HG03066 (cell line): ENCODE measurements at regions not wholly inside any gene's neighbourhood (a gene's known extent, or its start where the extent isn't known, plus 50 kb on each side); places are given as distances from the start of the nearest gene placed in this dataset.

ENCODE experiments used
- ATAC-seq: cut with Tn5 transposase; IDR thresholded peaks from one replicate; pipeline ENCODE4 v1.9.1; 2021; ENCODE audit warnings: low read depth; ENCODE audit not compliant: unreplicated experiment

DNA sequence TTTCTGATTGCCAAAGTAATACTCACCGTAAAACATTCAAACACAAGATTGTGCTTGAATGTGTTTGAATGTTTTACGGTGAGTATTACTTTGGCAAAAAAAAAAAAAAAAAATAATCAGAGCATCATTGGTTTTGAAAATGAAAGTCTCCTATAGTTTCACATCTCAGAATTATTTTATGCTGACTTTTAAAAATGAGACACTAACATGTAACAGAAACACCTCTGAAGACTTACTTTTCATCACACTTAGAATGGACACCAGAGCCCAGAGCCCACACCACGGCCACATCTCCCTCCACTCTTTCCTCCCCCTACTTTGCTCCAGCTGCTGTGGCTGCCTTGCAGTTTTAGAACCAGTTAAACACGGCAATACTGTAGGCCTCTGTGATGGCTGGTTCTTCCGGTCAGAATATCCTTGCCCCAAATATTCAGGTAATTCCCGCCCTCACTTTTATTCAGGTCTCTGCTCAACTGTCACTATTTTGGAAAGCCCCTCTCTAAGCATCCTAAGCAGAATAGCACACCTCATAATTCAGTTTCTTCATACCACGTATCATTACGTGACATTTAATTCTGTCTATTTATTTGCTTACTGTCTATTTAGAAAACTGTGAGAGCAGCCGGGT lies 138.9 kb upstream of the MAX start:
- ATAC-seq: no peak

DNA sequence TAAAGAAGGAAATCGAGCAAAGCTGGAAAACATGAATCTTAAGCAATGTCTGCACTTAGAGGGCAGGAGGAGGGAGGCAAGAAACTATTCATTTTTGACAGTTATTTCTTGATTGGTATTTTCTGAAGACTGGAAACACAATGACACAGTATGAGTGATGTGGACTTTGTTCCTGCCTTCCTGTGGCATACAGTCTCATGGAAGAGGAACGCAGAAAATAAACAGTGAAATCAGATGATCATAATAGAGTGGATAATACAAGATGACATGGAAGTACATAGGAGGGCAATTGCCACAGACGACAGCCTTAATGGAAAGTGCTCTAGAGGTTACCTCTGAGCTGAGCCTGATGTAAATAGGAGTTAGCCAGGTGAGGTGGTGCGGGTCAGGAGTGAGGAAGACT lies 140.4 kb upstream of the MAX start:
- ATAC-seq: no peak

DNA sequence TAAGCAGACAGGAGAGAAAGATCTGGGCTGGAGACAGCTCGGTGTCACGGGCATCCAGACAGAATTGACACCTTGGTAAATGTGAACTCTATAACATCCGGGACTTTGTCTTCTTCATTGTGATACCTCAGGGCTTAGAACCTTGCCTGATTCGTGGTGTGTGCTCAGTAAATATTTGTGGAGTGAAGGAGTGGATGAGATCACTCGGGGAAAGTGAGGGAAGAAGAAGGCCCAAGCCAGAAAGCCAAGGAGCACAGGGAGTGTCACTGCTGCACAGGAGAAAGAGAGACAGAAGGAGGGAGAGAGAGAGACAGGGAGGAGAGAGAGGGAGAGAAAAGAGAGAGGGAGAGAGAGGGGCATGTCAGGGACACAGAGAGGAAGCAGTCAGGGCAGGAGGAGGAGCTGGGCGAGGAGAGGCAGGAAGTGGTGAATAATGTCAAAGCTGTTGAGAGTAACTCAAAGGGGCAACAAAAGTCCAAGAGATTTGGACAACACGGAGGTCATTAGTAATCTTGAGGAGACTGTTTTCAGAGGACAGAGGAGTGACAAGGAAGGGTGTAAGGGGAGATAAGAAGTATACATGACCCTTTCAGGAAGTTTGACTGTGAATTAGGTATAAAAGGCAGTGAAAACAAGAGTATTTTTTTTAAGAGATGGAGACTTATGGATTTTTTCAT lies 141.6 kb upstream of the MAX start:
- ATAC-seq: no peak

DNA sequence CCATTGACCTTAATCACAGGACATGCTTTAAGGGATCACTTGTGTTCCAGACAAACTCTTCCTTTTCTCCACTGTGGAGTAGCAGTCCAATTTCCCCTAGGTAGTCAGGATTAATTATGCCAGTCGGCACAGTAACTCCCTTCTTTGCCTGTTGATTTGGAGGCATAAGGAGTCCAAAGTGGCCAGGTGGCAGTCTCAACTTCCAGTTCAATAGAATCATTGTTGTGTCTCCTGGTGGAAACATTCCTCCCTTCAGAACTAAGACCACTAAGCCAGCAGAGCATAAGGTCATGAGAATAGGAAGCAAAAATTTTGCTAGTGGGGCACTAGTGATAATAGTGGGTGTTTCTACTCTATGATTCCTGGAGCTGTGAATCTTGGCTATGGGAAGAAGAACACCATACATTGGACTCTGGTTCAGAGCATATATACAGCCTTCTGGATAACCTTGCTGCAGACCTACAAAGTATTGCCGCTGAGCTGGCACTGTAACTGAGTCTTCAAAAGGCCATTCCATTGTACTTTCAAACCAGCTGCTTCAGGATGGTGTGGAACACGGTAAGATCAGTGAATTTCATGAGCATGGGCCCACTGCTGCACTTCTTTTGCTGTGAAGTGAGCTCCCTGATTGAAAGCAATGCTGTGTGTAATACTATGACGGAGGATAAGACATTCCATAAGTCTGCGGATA lies 147.3 kb upstream of the MAX start:
- no peak for ATAC-seq

DNA sequence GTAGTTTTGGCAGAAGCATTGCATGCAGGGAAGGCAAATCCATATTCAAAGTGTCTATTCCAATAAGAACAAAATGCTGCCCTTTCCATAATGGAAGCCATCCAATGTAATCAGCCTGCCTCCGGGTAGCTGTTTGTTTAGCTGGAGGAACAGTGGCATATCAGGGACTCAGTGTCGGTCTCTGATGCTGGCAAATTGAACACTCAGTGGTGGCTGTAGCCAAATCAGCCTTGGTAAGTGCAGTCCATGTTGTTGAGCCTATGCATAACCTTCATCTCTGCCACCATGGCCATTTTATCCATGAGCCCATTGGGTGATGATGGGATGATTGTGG lies 147.8 kb upstream of the MAX start:
- ATAC-seq: no peak

DNA sequence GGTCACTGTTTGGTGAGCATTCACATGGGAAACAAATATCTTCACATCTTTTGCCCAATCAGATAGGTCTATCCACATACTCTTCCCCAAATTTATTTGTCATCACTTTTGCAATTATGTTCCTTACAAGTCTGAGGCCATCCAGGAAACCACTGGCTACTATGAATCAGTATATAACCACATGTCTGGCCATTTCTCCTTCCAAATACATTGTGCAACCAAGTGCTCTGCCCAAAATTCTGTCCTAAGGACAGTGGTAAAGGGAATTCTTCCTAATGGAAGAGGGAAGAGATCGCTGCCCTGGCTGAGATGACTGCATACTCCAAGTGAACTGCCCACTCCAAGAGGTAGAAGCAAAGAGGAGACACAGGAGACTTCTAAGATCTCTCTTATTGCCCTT lies 148.9 kb upstream of the MAX start:
- ATAC-seq: no peak

DNA sequence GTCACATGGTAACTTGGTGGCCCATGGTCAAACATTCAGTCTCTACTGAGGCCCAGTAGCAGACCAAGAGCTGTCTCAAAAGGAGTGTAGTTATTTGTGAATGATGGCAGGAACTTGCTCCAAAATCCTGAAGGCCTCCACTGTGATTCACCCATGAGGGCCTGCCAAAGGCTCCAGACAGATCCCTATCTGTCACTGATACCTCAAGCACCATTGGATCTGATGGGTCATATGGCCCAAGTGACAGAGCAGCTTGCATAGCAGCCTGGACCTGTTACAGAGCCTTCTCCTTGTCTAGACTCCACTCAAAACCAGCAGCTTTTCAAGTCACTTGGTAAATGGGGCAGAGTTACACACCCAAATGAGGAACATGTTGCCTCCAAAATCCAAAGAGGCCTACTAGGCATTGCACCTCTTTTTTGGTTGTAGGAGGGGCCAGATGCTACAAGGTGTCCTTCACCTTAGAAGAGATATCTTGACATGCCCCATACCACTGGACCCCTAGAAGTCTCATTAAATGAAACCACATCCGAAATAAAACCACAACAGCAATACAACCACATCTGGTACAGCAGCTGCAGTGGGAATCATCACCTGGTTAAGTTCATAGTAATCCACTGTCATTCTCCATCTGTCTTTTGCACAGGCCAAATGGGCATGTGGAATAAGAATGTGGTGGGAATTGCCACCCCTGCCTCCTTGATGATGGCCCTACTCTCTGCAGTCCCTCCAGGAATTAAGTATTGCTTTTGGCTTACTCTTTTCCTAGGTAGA lies 150.4 kb upstream of the MAX start:
- no peak for ATAC-seq

DNA sequence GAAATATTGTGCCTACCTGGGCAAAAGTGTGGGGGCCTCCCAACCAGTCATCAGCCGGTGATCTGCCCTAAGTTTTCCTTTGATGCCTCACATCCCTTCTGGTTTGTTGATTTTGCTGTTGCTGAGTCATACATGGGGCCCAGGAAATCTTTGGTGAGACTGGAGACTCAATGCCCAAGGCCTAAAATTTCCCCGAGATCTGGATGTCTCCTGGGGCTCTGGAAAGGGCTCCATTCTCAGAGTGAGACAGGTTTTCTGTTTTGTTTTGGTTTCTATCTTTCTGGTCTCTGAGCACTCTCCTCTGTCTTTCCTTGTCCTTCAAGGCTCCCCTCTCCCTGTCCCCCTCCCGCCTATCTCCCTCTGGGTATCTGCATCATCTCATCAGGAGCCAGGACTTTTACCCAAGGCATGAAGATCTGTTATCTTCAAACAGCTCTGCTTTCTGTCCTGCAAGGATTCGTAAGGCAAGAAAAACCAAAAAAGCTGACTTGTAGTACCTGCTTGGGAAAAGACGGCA lies 152.8 kb upstream of the MAX start:
- ATAC-seq: no peak

DNA sequence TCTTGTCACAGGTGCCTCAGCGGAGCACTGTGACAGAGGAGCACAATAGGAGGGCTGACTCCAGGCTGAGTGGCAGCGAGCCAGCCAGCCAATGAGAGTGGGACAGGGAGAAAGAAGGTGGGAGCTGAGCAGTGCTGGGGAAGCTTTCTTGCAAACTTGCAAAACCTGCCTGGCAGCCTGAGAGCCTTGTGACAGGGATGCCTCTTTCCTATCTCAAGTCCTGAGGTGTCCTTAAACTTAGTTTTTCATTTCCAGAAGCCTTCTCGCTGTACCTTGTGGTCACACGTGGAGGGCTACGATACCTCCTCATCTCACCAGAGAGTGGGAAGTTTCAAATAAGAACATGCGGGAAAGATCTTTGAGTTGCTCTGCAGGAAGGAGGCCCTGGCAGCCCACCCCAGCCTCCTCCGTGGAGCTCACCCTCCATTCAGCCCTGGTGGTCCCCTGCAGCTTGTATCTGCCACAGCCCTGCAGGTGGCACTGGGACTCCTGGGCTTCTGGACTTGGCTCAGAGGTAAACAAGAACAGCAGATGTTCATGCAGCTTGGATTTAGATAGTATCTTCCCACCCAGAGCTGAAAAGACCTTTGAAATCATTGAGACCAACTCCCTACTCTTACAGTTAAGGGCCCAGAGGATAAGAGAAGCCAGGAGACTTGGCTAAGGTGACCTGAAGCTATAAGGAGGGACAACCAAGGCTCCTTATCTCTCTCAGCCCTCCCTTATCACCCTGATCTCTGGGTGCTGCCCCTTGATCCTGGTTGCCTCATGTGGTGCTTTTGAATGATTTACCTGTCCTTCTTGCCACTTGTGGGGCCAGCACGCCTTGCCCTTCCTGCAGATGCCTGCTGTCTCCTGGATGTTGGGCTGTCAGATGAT lies 153.5 kb upstream of the MAX start:
- ATAC-seq: no peak

DNA sequence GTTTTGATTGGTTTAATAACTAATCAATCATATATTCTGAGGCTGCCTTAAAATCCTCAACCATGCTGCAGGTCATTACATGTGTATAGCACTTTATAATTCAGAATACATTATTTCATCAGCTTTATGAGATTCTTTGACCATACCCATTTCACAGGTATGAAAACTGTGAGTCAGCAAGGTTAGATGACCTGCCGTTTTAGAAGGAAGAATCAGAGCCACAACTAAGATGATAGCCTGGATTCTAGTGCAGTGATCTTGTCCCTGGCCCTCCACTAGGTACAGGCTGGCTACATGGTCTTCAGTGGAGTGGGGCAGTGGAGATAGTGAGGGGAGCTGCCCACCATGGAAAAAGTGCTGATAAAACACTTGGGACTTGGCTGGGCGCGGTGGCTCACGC lies 154.4 kb upstream of the MAX start:
- no peak for ATAC-seq

DNA sequence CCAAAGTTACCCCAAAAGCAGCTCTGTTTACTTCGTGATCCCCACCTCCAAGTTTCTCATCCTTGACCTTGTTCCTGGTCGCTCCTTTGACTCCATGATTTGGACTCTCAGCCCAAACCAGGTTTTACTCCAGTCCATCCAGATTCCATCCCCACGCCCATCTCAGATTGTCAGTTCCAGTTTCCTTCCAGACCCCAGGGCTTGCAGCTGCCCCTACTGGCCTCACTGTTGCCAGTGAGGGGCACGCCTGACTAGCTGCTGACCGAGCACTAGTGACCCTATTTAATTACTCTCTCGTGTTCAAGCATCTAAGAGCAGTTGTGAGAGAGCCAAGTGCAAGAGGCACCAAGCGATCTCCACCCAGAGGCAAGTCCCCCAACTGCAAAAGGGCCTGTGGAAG lies 155.1 kb upstream of the FUT8 start:
- no peak for ATAC-seq

DNA sequence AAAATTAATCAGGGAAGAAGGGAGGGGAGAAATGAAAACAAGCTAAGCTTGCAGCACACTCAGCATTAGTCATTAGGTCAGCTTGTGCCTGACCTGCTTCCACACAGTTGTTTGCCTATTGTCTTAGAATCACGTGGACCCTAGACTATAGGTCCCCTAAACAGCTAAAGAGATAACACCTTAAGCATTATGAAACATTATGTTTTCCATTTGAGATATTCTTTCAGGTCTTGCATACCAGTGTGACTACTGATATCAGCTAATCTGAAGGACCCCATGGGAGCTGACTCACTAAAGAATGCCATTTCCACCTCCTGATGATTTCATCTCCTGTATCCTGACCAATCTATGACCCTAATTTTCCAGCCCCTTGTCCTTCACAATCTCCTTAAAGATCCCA lies 154.1 kb upstream of the FUT8 start:
- no peak for ATAC-seq

DNA sequence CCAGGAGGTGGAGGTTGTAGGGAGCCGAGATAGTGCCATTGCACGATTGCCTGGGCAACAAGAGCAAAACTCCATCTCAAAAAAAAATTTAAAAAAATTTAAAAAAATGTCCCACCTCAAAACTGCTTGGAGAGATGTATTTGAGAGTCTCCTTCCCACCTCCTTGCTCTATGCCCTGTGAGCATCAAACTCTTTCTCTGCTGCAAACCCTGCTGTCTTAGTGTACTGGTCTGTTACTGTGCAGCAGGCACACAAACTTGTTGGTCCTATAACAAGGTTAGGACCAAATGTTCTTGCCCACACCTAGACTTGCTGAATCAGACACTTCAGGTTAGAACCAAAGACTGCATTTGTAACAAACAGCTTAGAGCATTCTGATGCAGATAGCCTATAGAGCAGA lies 153.5 kb upstream of the FUT8 start:
- no peak for ATAC-seq

DNA sequence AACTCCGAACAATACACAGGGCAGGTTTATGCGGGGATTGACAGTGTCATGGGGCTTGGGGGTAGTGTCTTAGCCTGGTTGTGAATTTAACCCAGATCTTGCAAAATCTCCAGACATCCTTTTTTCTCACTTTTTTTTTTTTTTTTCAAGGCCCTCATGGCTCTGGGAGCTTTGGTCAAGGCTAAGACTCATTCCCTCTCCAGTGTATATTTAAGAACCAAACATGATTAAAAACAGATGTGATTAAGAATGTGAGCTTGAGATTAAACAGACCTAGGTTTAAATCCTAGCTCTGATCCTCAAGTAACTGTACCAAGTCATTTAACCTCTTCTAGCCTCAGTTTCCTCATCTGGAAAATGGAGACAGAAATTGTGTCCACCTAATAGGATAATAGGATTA lies 151.7 kb upstream of the FUT8 start:
- no peak for ATAC-seq

DNA sequence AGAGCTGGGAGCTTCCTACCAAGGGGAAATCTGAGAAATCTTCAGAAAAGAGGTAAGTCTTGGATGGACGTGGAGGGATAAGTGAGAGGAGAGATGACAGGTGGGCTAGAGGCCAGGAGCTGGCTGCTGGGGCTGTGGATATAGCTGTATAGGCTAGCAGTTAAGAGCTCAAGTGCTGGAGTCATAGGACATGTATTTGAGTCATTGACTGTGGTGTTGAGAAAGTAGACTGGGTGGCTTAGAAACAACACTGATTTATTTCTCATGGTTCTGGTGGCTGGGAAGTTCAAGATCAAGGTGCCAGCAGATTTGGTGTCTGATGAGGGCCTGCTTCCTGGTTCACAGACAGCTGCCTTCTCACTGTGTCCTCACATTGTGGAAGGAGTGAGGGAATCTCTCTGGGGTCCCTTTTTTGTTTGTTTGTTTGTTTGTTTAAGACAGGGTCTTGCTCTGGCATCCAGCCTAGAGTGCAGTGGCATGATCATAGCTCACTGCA lies 151.1 kb upstream of the FUT8 start:
- no peak for ATAC-seq

DNA sequence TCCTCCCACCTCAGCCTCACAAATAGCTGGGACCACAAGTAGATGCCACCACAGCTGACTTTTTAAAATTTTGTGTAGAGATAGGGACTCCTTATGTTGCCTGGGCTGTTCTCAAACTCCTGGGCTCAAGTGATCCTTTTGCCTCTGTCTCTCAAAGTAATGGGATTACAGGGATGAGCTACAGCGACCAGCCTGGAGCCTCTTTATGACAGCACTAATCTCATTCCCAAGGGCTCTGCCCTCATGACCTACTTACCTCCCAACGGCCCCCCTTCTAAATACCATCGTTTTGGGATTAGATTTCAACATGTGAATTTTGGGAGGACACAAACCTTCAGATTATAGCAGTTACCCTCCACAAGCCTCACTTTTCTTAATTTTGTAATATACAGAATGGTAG lies 150.6 kb upstream of the FUT8 start:
- no peak for ATAC-seq

DNA sequence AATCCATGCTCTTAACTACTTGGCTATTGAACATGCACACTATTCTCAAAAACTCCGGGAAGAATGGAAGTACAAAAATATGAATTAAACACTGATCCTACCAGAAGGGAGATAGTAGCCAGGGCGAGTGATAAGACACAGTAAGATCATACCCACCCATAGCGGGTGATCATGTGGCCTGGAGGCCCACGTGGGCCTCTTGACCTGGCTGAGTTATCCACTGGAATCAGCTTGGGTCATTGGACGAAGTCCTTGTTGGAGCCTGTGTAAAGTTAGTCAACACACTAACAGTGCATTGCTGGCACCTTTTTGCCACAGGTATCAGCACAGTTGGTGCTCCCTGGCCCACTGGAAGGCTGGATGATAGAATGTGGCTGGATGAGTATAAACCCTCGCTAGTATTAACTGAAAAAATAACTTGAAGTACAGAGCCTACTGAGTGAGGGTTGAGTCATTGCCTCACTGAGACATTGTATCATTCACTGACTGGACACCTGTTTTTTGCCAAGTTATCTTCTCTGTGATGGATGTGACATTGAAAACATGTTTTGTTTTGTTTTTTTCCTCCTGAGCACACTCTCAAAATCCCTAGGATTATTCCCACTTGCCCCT lies 149.2 kb upstream of the FUT8 start:
- ATAC-seq: no peak

DNA sequence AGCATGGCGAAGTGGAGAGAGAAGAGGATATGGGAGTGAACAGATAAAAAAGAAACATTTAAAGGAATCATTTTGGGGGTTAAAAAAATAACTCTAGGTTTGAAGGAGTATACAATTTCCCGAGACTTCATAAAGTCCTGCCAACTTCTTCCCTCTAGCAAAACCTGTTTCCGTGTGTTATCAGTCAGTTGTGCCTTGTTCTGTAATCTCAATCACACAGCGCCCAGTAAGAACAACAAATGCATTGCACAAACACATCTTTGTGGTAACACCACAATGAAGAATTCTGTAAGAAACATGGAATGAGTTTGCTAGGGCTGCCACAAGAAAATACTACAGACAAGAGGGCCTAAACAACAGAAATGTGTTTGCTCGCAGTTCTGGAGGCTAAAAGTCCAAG lies 144.7 kb upstream of the FUT8 start:
- ATAC-seq: no peak

DNA sequence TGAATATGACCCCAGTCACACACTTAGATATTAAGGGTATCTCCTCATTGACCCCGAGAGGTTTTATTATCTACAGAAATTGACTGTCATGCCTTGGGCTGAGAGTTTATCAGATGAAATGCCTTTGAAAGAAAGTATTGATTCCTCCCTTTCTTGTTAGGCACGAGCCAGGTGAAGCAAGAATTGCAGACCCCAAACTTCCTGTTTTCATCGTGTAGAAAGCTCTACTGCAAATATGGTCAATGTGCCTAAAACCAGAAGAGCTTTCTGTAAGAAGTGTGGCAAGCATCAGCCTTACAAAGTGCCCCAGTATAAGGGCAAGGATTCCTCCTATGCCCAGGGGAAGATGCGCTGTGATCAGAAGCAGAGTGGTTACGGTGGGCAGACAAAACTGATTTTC lies 143.9 kb upstream of the FUT8 start:
- no peak for ATAC-seq

DNA sequence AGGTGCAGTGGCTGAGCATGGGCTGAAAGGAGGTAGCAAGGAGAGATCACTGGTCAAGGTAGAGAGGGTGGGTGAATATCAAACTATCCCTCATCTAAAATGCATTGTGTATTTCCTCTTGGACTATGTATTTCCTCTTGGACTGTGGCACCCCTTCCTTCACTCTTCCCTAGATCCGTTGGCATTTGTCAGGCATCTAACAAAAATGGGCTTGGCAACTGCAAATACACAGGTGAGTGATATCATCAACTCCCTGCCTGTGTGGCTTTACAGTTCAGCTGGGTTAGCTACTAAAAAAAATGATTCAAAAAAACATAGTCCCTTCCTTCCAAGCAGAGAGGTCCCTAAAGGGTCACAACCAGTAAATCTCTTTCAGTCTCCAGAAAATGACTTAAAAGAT lies 142.8 kb upstream of the FUT8 start:
- no peak for ATAC-seq
